Hepatocyte (in vitro differentiated cells): ENCODE measurements at regions not wholly inside any gene's neighbourhood (a gene's known extent, or its start where the extent isn't known, plus 50 kb on each side); places are given as distances from the start of the nearest gene placed in this dataset.

ENCODE experiments used
- DNase-seq: peaks from one replicate; pipeline ENCODE4 v3.0.0-alpha.2; 2016; ENCODE audit warnings: low spot score
- H2AFZ ChIP-seq: fragments of 200-600 bp; sonication (generic); 2 replicates; pipeline ENCODE4 v1.6.0; 2016; ENCODE audit warnings: antibody characterized with exemption, mild to moderate bottlenecking
- H3K27ac ChIP-seq: fragments of 200-600 bp; sonication (generic); 2 replicates; pipeline ENCODE4 v1.5.1; 2016; ENCODE audit warnings: mild to moderate bottlenecking
- H3K27me3 ChIP-seq: fragments of 200-600 bp; sonication (generic); 2 replicates; pipeline ENCODE4 v1.6.1; 2016
- H3K36me3 ChIP-seq: fragments of 200-600 bp; sonication (generic); replicated peaks from 2 replicates; pipeline ENCODE4 v1.5.1; 2016; ENCODE audit warnings: low read depth; ENCODE audit not compliant: insufficient read depth
- H3K4me1 ChIP-seq: fragments of 200-600 bp; sonication (generic); 2 replicates; pipeline ENCODE4 v1.5.1; 2016; ENCODE audit warnings: mild to moderate bottlenecking, moderate library complexity; ENCODE audit not compliant: insufficient read depth
- H3K4me2 ChIP-seq: fragments of 200-600 bp; sonication (generic); 2 replicates; pipeline ENCODE4 v1.6.0; 2016
- H3K4me3 ChIP-seq: fragments of 200-600 bp; sonication (generic); 2 replicates; pipeline ENCODE4 v1.5.1; 2016; ENCODE audit warnings: mild to moderate bottlenecking
- H3K79me2 ChIP-seq: fragments of 200-600 bp; sonication (generic); 2 replicates; pipeline ENCODE4 v1.6.0; 2017; ENCODE audit warnings: mild to moderate bottlenecking
- H3K9me2 ChIP-seq: fragments of 200-600 bp; sonication (generic); replicated peaks from 2 replicates; pipeline ENCODE4 v1.6.0; 2017; ENCODE audit warnings: mild to moderate bottlenecking; ENCODE audit not compliant: insufficient read depth
- H3K9me3 ChIP-seq: fragments of 200-600 bp; sonication (generic); 2 replicates; pipeline ENCODE4 v1.5.1; 2016; ENCODE audit warnings: low read depth, mild to moderate bottlenecking
- H4K20me1 ChIP-seq: fragments of 200-600 bp; sonication (generic); 2 replicates; pipeline ENCODE4 v1.6.0; 2016; ENCODE audit warnings: mild to moderate bottlenecking; ENCODE audit not compliant: insufficient read depth, poor library complexity, severe bottlenecking
- EZH2 ChIP-seq: fragments of 200-600 bp; sonication (generic); IDR thresholded peaks from 2 replicates; pipeline ENCODE4 v1.6.1; 2016; ENCODE audit warnings: antibody characterized with exemption, mild to moderate bottlenecking, borderline replicate concordance
- EZH2phosphoT487 ChIP-seq: fragments of 200-600 bp; sonication (generic); IDR thresholded peaks from one replicate; pipeline ENCODE4 v1.6.1; 2018; ENCODE audit warnings: antibody characterized with exemption, mild to moderate bottlenecking, low read depth, moderate library complexity; ENCODE audit not compliant: unreplicated experiment, severe bottlenecking
- WGBS: methylation state at CpG from one replicate; pipeline ENCODE4 v1.1.6; 2016; ENCODE audit warnings: low lambda C conversion rate; ENCODE audit errors: missing lambda C conversion rate; 5-methylcytosine and 5-hydroxymethylcytosine counted together
- TF ChIP-seq, protein P1 (sequence below): fragments of 200-600 bp; sonication (generic); IDR thresholded peaks from 2 replicates; pipeline ENCODE4 v1.5.1; 2016; ENCODE audit warnings: antibody characterized with exemption, mild to moderate bottlenecking; ENCODE audit not compliant: poor library complexity

DNA sequence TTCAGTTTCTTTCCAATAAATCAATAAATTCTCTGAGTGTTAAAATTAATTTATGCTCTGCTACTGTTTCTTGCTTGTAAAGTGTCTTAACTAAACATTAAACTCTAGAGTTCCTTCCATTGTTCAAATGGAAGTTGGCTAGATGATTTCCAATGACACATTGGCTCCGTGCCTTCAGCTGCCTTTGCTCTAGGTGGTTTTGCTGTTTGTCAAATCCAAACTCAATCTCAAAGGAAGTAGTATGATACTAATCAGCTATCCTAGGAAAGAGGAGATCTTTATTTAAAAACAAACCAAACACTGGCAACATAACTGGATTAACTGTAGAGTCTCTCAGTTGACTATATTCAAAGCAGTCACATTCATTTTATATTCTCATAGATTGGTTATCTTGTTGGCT is 356.4 kb downstream of the FOXG1 start:
- H3K4me1 ChIP-seq: no peaks in the 10 kb centered on the region
- H3K27ac ChIP-seq: no peak overlapping the region
- no peak overlapping the region for H3K4me2 ChIP-seq
- no peak overlapping the region for H2AFZ ChIP-seq
- H3K4me3 ChIP-seq: no peak overlapping the region
- 78% methylated on average over 1 of the region's 1 CpG for WGBS
- no peaks in the 10 kb centered on the region for H3K36me3 ChIP-seq
- no peak for TF ChIP-seq EZH2phosphoT487
- TF ChIP-seq, protein P1, sequence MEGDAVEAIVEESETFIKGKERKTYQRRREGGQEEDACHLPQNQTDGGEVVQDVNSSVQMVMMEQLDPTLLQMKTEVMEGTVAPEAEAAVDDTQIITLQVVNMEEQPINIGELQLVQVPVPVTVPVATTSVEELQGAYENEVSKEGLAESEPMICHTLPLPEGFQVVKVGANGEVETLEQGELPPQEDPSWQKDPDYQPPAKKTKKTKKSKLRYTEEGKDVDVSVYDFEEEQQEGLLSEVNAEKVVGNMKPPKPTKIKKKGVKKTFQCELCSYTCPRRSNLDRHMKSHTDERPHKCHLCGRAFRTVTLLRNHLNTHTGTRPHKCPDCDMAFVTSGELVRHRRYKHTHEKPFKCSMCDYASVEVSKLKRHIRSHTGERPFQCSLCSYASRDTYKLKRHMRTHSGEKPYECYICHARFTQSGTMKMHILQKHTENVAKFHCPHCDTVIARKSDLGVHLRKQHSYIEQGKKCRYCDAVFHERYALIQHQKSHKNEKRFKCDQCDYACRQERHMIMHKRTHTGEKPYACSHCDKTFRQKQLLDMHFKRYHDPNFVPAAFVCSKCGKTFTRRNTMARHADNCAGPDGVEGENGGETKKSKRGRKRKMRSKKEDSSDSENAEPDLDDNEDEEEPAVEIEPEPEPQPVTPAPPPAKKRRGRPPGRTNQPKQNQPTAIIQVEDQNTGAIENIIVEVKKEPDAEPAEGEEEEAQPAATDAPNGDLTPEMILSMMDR: no peak
- TF ChIP-seq EZH2: no peak
- no peaks in the 10 kb centered on the region for H3K27me3 ChIP-seq
- no peaks in the 10 kb centered on the region for H4K20me1 ChIP-seq
- DNase-seq: no peak
- no peaks in the 10 kb centered on the region for H3K79me2 ChIP-seq
- H3K9me2 ChIP-seq: no peaks in the 10 kb centered on the region
- H3K9me3 ChIP-seq: no peaks in the 10 kb centered on the region

DNA sequence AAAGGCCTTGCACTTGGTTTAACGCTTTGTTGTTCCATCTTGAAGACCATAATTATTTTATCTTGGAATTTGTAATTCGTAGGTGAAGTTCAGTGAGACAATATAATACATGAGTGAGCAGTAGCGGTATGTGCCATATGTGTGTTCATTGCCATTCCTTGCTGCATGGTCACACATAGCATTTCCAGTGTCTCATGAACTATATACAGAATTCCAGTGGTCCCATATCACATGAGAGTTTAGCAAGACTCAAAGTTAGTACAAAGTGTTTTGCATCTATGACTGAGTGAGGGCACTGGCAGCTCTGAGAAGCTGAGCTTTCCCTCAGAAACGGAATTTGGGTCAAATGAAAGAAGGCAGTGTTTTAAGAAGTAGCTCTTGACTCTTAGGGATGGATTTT is 359.8 kb downstream of the FOXG1 start:
- no peak overlapping the region for H2AFZ ChIP-seq
- H3K27me3 ChIP-seq: no peaks in the 10 kb centered on the region
- no peaks in the 10 kb centered on the region for H3K9me2 ChIP-seq
- H3K9me3 ChIP-seq: no peaks in the 10 kb centered on the region
- DNase-seq: no peak
- H3K79me2 ChIP-seq: no peaks in the 10 kb centered on the region
- 76% methylated on average over 4 of the region's 4 CpGs for WGBS
- no peak overlapping the region for H3K4me3 ChIP-seq
- H4K20me1 ChIP-seq: no peaks in the 10 kb centered on the region
- H3K27ac ChIP-seq: no peak overlapping the region
- no peaks in the 10 kb centered on the region for H3K36me3 ChIP-seq
- H3K4me1 ChIP-seq: no peaks in the 10 kb centered on the region
- TF ChIP-seq, protein P1: no peak
- no peak for TF ChIP-seq EZH2
- no peak for TF ChIP-seq EZH2phosphoT487
- H3K4me2 ChIP-seq: no peak overlapping the region

DNA sequence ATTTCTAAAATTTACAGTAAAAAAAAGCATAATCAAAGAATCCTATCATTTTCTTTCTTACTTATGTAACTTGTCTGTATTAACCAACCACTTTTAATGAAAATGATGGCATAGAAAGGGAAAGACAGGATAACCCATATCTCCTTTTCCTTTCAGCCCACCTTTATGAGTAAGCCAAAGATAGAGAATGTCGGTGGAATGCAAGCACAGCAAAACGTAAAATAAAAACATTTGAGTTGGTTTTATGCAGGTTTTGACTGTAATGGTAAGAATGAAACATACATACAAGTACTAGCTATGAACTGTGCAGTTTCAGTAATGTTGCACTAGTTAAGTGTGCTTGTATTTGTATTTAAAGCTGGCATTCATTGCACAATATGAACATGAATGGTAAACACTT is 360.3 kb downstream of the FOXG1 start:
- H3K9me3 ChIP-seq: no peaks in the 10 kb centered on the region

More for the DNA sequence above, 360.3 kb downstream of the FOXG1 start:
- WGBS: 80% methylated on average over 2 of the region's 2 CpGs
- Histone ChIP-seq H3K9me2 (no peaks in the 10 kb centered on the region), H3K36me3 (no peaks in the 10 kb centered on the region), H2AFZ (no peak overlapping the region), H3K4me1 (no peaks in the 10 kb centered on the region), H3K27ac (no peak overlapping the region), H3K79me2 (no peaks in the 10 kb centered on the region), H4K20me1 (no peaks in the 10 kb centered on the region), H3K4me3 (no peak overlapping the region), H3K4me2 (no peak overlapping the region), H3K27me3 (no peaks in the 10 kb centered on the region)
- DNase-seq: no peak
- TF ChIP-seq EZH2 (no peak), EZH2phosphoT487 (no peak)
- TF ChIP-seq, protein P1: no peak
